Epithelial cell of esophagus (primary cell): ENCODE measurements at regions not wholly inside any gene's neighbourhood (a gene's known extent, or its start where the extent isn't known, plus 50 kb on each side); places are given as distances from the start of the nearest gene placed in this dataset.

Source experiments
- DNase-seq: peaks from one replicate; pipeline ENCODE4 v3.0.0; 2010; ENCODE audit warnings: low read depth
- H3K4me3 ChIP-seq: 2 replicates; pipeline ENCODE4 v1.5.1; 2011; ENCODE audit warnings: mild to moderate bottlenecking, low read length, control low read depth
- CTCF ChIP-seq: IDR thresholded peaks from 2 replicates; pipeline ENCODE4 v1.5.1; 2011; ENCODE audit warnings: low read depth, mild to moderate bottlenecking, low read length, control low read depth, inconsistent platforms; ENCODE audit not compliant: insufficient read depth; ENCODE audit errors: missing control alignments

DNA sequence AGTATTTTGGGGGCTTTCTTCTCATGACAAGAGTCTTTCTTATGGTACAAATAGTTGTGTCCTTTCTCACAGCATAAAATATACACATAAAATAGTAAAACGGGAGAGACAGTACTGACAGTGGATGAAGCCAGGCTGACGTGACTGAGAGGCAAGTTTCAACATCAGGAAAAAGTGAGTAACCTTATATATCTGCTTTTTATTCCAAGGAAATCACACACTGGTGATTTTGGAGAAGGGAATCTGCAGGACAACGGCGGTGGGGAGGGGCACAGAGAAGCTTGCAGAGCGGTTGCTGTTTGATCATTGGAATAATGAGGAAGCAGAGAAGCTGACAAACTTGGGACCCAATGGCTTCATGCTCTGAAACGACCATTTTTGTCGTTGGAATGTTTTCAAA is 130.6 kb upstream of the ZNF236 start:
- H3K4me3 ChIP-seq, result no peak overlapping the region
- DNase-seq, result peak; percentile 16
- no peak for TF ChIP-seq CTCF

GRCh38 chr18:76689646-76690264 is 132.6 kb upstream of the ZNF236 start:
- TF ChIP-seq CTCF, result peak; percentile 10
- H3K4me3 ChIP-seq, result no peak overlapping the region
- DNase-seq, result peak; percentile 18

DNA sequence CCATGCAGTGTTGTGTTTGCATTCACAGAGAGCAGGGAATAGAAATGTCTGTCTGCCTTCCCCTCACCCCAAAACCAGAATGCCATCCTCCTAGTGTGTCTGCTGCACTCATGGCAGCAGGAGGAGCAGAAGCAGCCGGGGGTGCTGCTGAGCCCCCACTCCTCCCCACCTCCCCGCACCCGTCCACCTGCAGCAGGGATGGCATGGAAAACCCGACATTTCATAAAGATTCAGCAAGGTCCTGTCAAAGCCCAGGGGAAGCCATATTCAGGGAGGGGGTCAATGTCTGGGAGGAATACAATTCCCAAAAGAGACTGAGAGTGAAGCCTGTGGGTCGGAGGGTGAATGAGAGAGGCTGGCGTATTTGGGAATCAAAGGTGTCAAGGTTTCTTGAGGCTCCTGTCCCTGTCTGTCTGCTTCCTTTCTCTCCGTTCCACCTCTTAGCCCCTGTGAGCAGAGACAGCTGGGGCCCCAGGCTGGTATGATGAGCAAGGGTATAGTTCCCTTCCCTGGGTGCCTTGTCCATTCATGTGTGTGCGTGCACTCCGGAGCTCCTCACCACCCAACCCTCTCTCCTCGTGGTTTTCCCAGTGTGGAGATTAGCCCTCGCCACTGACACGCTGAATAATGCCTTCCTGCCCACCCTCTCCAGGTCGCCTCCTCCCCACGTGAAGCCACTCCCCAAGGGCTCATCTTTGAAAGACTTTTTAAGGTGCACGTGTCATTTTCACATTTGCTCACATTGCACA is 133.5 kb upstream of the ZNF236 start:
- DNase-seq, result no peak
- TF ChIP-seq CTCF, result no peak
- no peak overlapping the region for H3K4me3 ChIP-seq

DNA sequence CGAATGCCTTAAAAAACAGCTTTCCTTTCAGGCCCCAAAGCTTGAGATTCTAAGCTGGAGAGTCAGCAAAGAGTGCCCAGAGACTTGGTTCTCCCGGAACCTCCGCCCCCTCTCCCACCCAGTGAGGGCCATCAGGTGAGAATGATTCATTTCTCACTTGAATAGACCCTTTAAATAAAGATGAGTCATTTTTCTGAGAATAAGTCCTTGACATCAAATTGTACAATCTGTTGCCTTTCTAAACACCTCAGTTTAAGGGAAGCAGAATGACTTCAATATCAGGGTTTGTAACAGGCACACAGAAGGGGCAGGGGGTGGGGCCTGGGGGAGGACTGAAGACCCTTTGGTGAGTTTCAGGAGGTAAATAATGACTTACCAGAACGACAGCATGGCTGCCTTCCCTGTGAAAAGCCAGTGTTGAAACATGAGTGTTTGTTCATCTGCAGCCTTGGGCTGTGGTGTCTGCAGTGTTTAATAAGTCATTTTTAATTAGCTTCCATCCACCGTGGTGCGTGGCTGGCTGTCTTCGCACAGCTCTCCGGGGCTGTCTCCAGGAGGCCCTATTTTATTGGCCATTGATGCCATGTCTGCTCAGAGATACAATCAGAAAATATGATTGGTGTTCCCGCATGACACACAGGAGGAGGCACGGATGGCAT is 134.9 kb upstream of the ZNF236 start:
- peak; percentile 73 for DNase-seq

DNA sequence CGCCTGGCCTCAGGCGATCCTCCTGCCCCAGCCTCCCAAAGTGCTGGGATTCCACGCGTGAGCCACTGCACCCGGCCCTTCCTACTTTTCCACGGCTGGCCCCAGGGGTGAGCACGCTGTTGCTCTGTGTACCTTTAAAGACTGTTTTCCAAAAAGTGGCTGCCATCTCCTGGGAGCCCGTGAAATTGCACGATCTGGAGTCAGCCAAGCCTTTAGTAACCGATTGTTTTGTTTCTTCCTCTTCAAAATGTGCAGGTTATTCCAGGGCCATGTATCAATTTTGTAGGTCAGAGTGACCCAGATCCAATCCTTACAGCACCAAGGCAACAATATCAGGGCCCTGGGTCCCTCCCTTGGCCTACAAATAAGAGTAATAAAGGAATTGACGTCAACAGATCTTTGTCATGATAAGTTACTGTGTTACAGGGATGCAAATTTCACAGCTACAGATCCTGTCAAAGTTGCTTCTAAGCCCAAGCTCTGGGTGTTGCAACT is 135.6 kb upstream of the ZNF236 start:
- peak; percentile 73 for DNase-seq
- TF ChIP-seq CTCF, result peak; percentile 80
- H3K4me3 ChIP-seq, result no peak overlapping the region

More for the DNA sequence above, 134.9 kb upstream of the ZNF236 start:
- TF ChIP-seq CTCF, result no peak
- H3K4me3 ChIP-seq, result no peak overlapping the region

GRCh38 chr18:76685860-76686259 is 136.5 kb upstream of the ZNF236 start:
- no peak overlapping the region for H3K4me3 ChIP-seq
- no peak for DNase-seq
- no peak for TF ChIP-seq CTCF
